GM06990 (cell line): ENCODE measurements at regions not wholly inside any gene's neighbourhood (a gene's known extent, or its start where the extent isn't known, plus 50 kb on each side); places are given as distances from the start of the nearest gene placed in this dataset.

Source experiments
- DNase-seq: peaks from one replicate; pipeline ENCODE4 v3.0.0-alpha.2; 2011; ENCODE audit not compliant: insufficient read length; ENCODE audit errors: extremely low read depth
- H3K27me3 ChIP-seq: replicated peaks from 2 replicates; pipeline ENCODE4 v1.6.0; 2011; ENCODE audit warnings: low read length; ENCODE audit not compliant: control insufficient read depth, insufficient read depth
- H3K36me3 ChIP-seq: 2 replicates; pipeline ENCODE4 v1.5.1; 2011; ENCODE audit warnings: low read length; ENCODE audit not compliant: control insufficient read depth, insufficient read depth
- H3K4me3 ChIP-seq: replicated peaks from 2 replicates; pipeline ENCODE4 v1.5.1; 2011; ENCODE audit warnings: low read depth, mild to moderate bottlenecking, control low read depth, low read length
- CTCF ChIP-seq: IDR thresholded peaks from 2 replicates; pipeline ENCODE4 v1.5.1; 2011; ENCODE audit warnings: low read length, control low read depth, mild to moderate bottlenecking, inconsistent platforms; ENCODE audit not compliant: insufficient read depth, poor library complexity, severe bottlenecking

GRCh38 chr2:5173876-5174535 lies 518.2 kb upstream of the SOX11 start:
- no peak for TF ChIP-seq CTCF
- no peaks in the 10 kb centered on the region for H3K36me3 ChIP-seq
- DNase-seq = no peak
- H3K27me3 ChIP-seq = no peaks in the 10 kb centered on the region
- no peak overlapping the region for H3K4me3 ChIP-seq

GRCh38 chr2:5175231-5175630 lies 517.0 kb upstream of the SOX11 start:
- TF ChIP-seq CTCF = no peak
- H3K4me3 ChIP-seq = no peak overlapping the region
- H3K27me3 ChIP-seq = no peaks in the 10 kb centered on the region
- H3K36me3 ChIP-seq = no peaks in the 10 kb centered on the region
- no peak for DNase-seq

- H3K36me3 ChIP-seq = no peaks in the 10 kb centered on the region
- no peak for TF ChIP-seq CTCF
- H3K4me3 ChIP-seq = no peak overlapping the region
- DNase-seq = no peak
- H3K27me3 ChIP-seq = no peaks in the 10 kb centered on the region
Measured at GRCh38 chr2:5176764-5177163, 515.4 kb upstream of the SOX11 start.

- Histone ChIP-seq H3K27me3 (no peaks in the 10 kb centered on the region), H3K36me3 (no peaks in the 10 kb centered on the region), H3K4me3 (no peak overlapping the region)
- no peak for TF ChIP-seq CTCF
- DNase-seq = no peak
Measured at GRCh38 chr2:5183031-5183430, 509.2 kb upstream of the SOX11 start.

- Histone ChIP-seq H3K36me3 (no peaks in the 10 kb centered on the region), H3K27me3 (no peaks in the 10 kb centered on the region), H3K4me3 (no peak overlapping the region)
- TF ChIP-seq CTCF = no peak
- no peak for DNase-seq
Measured at GRCh38 chr2:5187283-5187682, 504.9 kb upstream of the SOX11 start.

GRCh38 chr2:5188636-5189035 lies 503.5 kb upstream of the SOX11 start:
- no peak for DNase-seq
- Histone ChIP-seq H3K27me3 (no peaks in the 10 kb centered on the region), H3K4me3 (no peak overlapping the region), H3K36me3 (no peaks in the 10 kb centered on the region)
- TF ChIP-seq CTCF = no peak
